ENCODE measurements at regions not wholly inside any gene's neighbourhood (a gene's known extent, or its start where the extent isn't known, plus 50 kb on each side); places are given as distances from the start of the nearest gene placed in this dataset.
"Not testable (repeated sequence)": the region's sequence is repeated elsewhere in the genome, so short reads cannot be mapped to it uniquely, and the experiment has no call there.

- Histone ChIP-seq H3K27me3 (ENCODE audit: insufficient read depth, low read length) (no peaks in the 10 kb centered on the region), H3K9ac (ENCODE audit: low read length) (no peak overlapping the region), H3K4me1 (ENCODE audit: insufficient read depth, low read length, severe bottlenecking) (no peaks in the 10 kb centered on the region), H3K4me2 (ENCODE audit: low read length) (no peak overlapping the region), H3K27ac (ENCODE audit: low read depth, low read length, poor library complexity, severe bottlenecking) (no peak overlapping the region), H3K9me2 (ENCODE audit: low read depth, low read length) (no peaks in the 10 kb centered on the region), H2AFZ (ENCODE audit: low read length) (no peak overlapping the region), H3F3A (ENCODE audit: insufficient read depth, low read length) (no peaks in the 10 kb centered on the region), H3K4me3 (ENCODE audit: low read depth, low read length, poor library complexity, severe bottlenecking) (no peak overlapping the region), H3K79me2 (ENCODE audit: insufficient read depth, low read length) (no peaks in the 10 kb centered on the region), H3K9me3 (ENCODE audit: low read length) (no peaks in the 10 kb centered on the region), H4K20me1 (ENCODE audit: insufficient read depth, low read length) (no peaks in the 10 kb centered on the region), H3K36me3 (ENCODE audit: insufficient read depth, low read length) (no peaks in the 10 kb centered on the region)
- TF ChIP-seq CTCF (IDR thresholded peaks at IDR 0.05; ENCODE audit: low read length) (no peak), EZH2 (IDR thresholded peaks at IDR 0.05; ENCODE audit: borderline replicate concordance, low read length) (no peak)
These were observed 744.1 kb downstream of the DHX35 start for GRCh38 chr20:39706184-39706663.

DNA sequence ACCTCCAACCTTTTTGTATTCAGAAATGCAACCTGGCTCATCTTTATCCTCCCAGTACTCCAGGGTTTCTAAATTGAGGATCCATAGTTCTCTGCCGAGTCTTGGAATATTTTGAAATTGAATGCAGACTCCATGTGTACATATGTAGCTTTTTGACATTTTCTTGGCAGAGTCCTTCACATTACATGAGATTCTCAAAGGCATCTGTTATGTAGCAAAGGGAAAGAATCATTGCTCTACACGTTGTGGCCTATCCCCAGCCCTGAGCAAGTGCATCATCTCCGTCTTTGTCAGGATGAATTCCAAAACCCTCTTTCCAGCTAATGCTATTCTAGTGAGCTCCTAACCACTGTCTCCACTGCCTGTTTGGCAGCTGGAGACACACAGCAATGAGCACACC lies 742.9 kb downstream of the DHX35 start:
- H2AFZ ChIP-seq (ENCODE audit: low read length) = no peak overlapping the region
- no peaks in the 10 kb centered on the region for H3F3A ChIP-seq (ENCODE audit: insufficient read depth, low read length)
- no peak overlapping the region for H3K4me3 ChIP-seq (ENCODE audit: low read depth, low read length, poor library complexity, severe bottlenecking)
- TF ChIP-seq CTCF (IDR thresholded peaks at IDR 0.05; ENCODE audit: low read length) (no peak), EZH2 (IDR thresholded peaks at IDR 0.05; ENCODE audit: borderline replicate concordance, low read length) (no peak)
- H3K9me2 ChIP-seq (ENCODE audit: low read depth, low read length) = no peaks in the 10 kb centered on the region
- no peaks in the 10 kb centered on the region for H3K79me2 ChIP-seq (ENCODE audit: insufficient read depth, low read length)
- no peaks in the 10 kb centered on the region for H3K27me3 ChIP-seq (ENCODE audit: insufficient read depth, low read length)
- H4K20me1 ChIP-seq (ENCODE audit: insufficient read depth, low read length) = no peaks in the 10 kb centered on the region
- H3K9me3 ChIP-seq (ENCODE audit: low read length) = no peaks in the 10 kb centered on the region
- H3K9ac ChIP-seq (ENCODE audit: low read length) = no peak overlapping the region
- no peak overlapping the region for H3K27ac ChIP-seq (ENCODE audit: low read depth, low read length, poor library complexity, severe bottlenecking)
- H3K4me2 ChIP-seq (ENCODE audit: low read length) = no peak overlapping the region
- no peaks in the 10 kb centered on the region for H3K4me1 ChIP-seq (ENCODE audit: insufficient read depth, low read length, severe bottlenecking)
- H3K36me3 ChIP-seq (ENCODE audit: insufficient read depth, low read length) = no peaks in the 10 kb centered on the region

DNA sequence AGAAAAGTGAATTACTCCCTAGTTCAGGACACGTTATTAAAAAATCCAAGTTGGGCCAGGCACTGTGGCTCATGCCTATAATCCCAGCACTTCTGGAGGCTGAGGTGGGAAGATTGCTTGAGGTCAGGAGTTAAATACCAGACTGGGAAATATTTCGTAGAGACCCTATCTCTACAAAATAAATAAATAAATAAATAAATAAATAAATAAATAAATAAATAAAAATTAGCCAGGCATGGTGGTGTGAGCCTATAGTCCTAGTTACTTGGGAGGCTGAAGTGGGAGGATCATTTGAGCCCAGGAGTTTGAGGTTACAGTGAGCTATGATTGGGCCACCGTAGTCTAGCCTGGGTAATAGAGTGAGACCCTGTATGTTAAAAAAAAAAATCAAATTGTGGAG lies 741.2 kb downstream of the DHX35 start:
- not testable (repeated sequence) for H3K9ac ChIP-seq (ENCODE audit: low read length); H4K20me1 ChIP-seq (ENCODE audit: insufficient read depth, low read length); H3K27me3 ChIP-seq (ENCODE audit: insufficient read depth, low read length); H3K9me2 ChIP-seq (ENCODE audit: low read depth, low read length); H3K9me3 ChIP-seq (ENCODE audit: low read length); H3F3A ChIP-seq (ENCODE audit: insufficient read depth, low read length); H3K4me3 ChIP-seq (ENCODE audit: low read depth, low read length, poor library complexity, severe bottlenecking); H3K27ac ChIP-seq (ENCODE audit: low read depth, low read length, poor library complexity, severe bottlenecking); H3K4me2 ChIP-seq (ENCODE audit: low read length); H2AFZ ChIP-seq (ENCODE audit: low read length); H3K79me2 ChIP-seq (ENCODE audit: insufficient read depth, low read length); H3K36me3 ChIP-seq (ENCODE audit: insufficient read depth, low read length); H3K4me1 ChIP-seq (ENCODE audit: insufficient read depth, low read length, severe bottlenecking)

GRCh38 chr20:39702701-39703349 lies 740.7 kb downstream of the DHX35 start:
- Histone ChIP-seq H3K4me3 (ENCODE audit: low read depth, low read length, poor library complexity, severe bottlenecking) (no peak overlapping the region), H4K20me1 (ENCODE audit: insufficient read depth, low read length) (no peaks in the 10 kb centered on the region), H3K27me3 (ENCODE audit: insufficient read depth, low read length) (no peaks in the 10 kb centered on the region), H3K79me2 (ENCODE audit: insufficient read depth, low read length) (no peaks in the 10 kb centered on the region), H2AFZ (ENCODE audit: low read length) (no peak overlapping the region), H3K27ac (ENCODE audit: low read depth, low read length, poor library complexity, severe bottlenecking) (no peak overlapping the region), H3K9me2 (ENCODE audit: low read depth, low read length) (no peaks in the 10 kb centered on the region), H3K9ac (ENCODE audit: low read length) (no peak overlapping the region), H3K9me3 (ENCODE audit: low read length) (no peaks in the 10 kb centered on the region), H3K4me2 (ENCODE audit: low read length) (no peak overlapping the region), H3F3A (ENCODE audit: insufficient read depth, low read length) (no peaks in the 10 kb centered on the region), H3K36me3 (ENCODE audit: insufficient read depth, low read length) (no peaks in the 10 kb centered on the region), H3K4me1 (ENCODE audit: insufficient read depth, low read length, severe bottlenecking) (no peaks in the 10 kb centered on the region)
- TF ChIP-seq CTCF (IDR thresholded peaks at IDR 0.05; ENCODE audit: low read length) = no peak
- no peak for TF ChIP-seq EZH2 (IDR thresholded peaks at IDR 0.05; ENCODE audit: borderline replicate concordance, low read length)
